ENCODE measurements at regions not wholly inside any gene's neighbourhood (a gene's known extent, or its start where the extent isn't known, plus 50 kb on each side); places are given as distances from the start of the nearest gene placed in this dataset.

- TF ChIP-seq POLR2A (IDR thresholded peaks at IDR 0.05) = no peak
- no peak for TF ChIP-seq CTCF (IDR thresholded peaks at IDR 0.05 in 8 of 11, conservative IDR thresholded peaks at IDR 0.05 in 3 of 11)
Observed at GRCh38 chr2:71888751-71889445, 258.8 kb downstream of the CYP26B1 start.

Measured in spleen (tissue), 7 donors.